A549 (cell line): ENCODE measurements at regions not wholly inside any gene's neighbourhood (a gene's known extent, or its start where the extent isn't known, plus 50 kb on each side); places are given as distances from the start of the nearest gene placed in this dataset.

Experiments used
- ATAC-seq, 2 experiments: fragments of 200-7000 bp in 1 of 2; fragments of >200 bp in 1 of 2; cut with Nextera tagmentation in 1 of 2; cut with Tn5 transposase in 1 of 2; 3 replicates each; pipeline versions ENCODE4 v1.8.0 to v1.9.1; 2018 to 2020; ENCODE audit warnings: mild to moderate bottlenecking in 1 of 2, moderate library complexity in 1 of 2
- CTCF ChIA-PET: fragments of 300-600 bp; sonication (Branson Sonifier 250); formaldehyde crosslinking; extraction: SDS; loops from one replicate; lab custom pipeline; 2021; ENCODE audit warnings: antibody characterized with exemption, inconsistent platforms; lab: Yijun Ruan, JAX
- POLR2A ChIA-PET: fragments of 350-600 bp; formaldehyde crosslinking; extraction: SDS; loops from one replicate; lab custom pipeline; 2021; ENCODE audit warnings: antibody characterized with exemption, inconsistent platforms; lab: Yijun Ruan, JAX
- DNase-seq, 2 experiments: peaks; one replicate each; pipeline versions ENCODE4 v3.0.0 to v3.0.0-alpha.2; 2011 to 2016; ENCODE audit warnings: low read depth in 1 of 2, low spot score in 1 of 2
- FAIRE-seq: peaks from 2 replicates; lab custom pipeline; 2011; peaks lifted over from hg19 to GRCh38; lab: Jason Lieb, UNC
- H3K27ac ChIP-seq, 2 experiments: fragments of >200 bp; sonication (Bioruptor Twin); formaldehyde crosslinking; 3 replicates each; pipeline ENCODE4 v1.5.1; 2016 to 2017
- H3K4me1 ChIP-seq: fragments of >200 bp; sonication (Bioruptor Twin); formaldehyde crosslinking; 3 replicates; pipeline ENCODE4 v1.6.1; 2016
- H3K4me2 ChIP-seq: fragments of >200 bp; sonication (Bioruptor Twin); formaldehyde crosslinking; 3 replicates; pipeline ENCODE4 v1.6.1; 2016
- H3K4me3 ChIP-seq: fragments of >200 bp; sonication (Bioruptor Twin); formaldehyde crosslinking; 3 replicates; pipeline ENCODE4 v1.5.1; 2016
- H3K9me3 ChIP-seq: fragments of >200 bp; sonication (Bioruptor Twin); formaldehyde crosslinking; 3 replicates; pipeline ENCODE4 v1.6.1; 2016
- BHLHE40 ChIP-seq: IDR thresholded peaks from 2 replicates; pipeline ENCODE4 v1.6.1; 2012; ENCODE audit warnings: low read depth, low read length, inconsistent platforms
- CBX8 ChIP-seq: fragments of 200-600 bp; sonication (generic); IDR thresholded peaks from 2 replicates; pipeline ENCODE4 v1.6.1; 2016
- CHD4 ChIP-seq: fragments of 200-600 bp; sonication (generic); IDR thresholded peaks from 2 replicates; pipeline ENCODE4 v1.6.1; 2016; ENCODE audit warnings: antibody characterized with exemption, mild to moderate bottlenecking, borderline replicate concordance
- FOSL2 ChIP-seq, 2 experiments: fragments of 450-650 bp in 1 of 2; fragments of >200 bp in 1 of 2; sonication (Bioruptor Twin) in 1 of 2; formaldehyde crosslinking; IDR thresholded peaks; 2 replicates each; pipeline versions ENCODE4 v1.5.0 to v1.6.1; 2016 to 2020; ENCODE audit warnings: mild to moderate bottlenecking in 1 of 2, moderate library complexity in 1 of 2
- GATA3 ChIP-seq: IDR thresholded peaks from 2 replicates; pipeline ENCODE4 v1.6.1; 2012; ENCODE audit warnings: borderline replicate concordance
- HOXA7 ChIP-seq: fragments of 250-450 bp; sonication (Bioruptor Pico); IDR thresholded peaks from 2 replicates; pipeline ENCODE4 v1.5.0; 2020; ENCODE audit warnings: mild to moderate bottlenecking, moderate library complexity
- HOXB5 ChIP-seq: fragments of 250-450 bp; sonication (Bioruptor Pico); IDR thresholded peaks from 2 replicates; pipeline ENCODE4 v1.5.0; 2020; ENCODE audit warnings: mild to moderate bottlenecking, moderate library complexity
- JUNB ChIP-seq: fragments of >200 bp; sonication (Bioruptor Twin); formaldehyde crosslinking; IDR thresholded peaks from 2 replicates; pipeline ENCODE4 v1.6.1; 2016
- POLR2A ChIP-seq: IDR thresholded peaks from 2 replicates; pipeline ENCODE4 v1.6.1; 2012; ENCODE audit warnings: mild to moderate bottlenecking, low read length
- POLR2AphosphoS2 ChIP-seq: conservative IDR thresholded peaks from 2 replicates; pipeline ENCODE4 v1.6.1; 2012; ENCODE audit warnings: low read length, improper control_type of control experiment, inconsistent platforms
- RAD21 ChIP-seq, 2 experiments: fragments of >200 bp in 1 of 2; sonication (Bioruptor Twin) in 1 of 2; formaldehyde crosslinking in 1 of 2; IDR thresholded peaks in 1 of 2; conservative IDR thresholded peaks in 1 of 2; 2 replicates in 1 of 2; 3 replicates in 1 of 2; pipeline ENCODE4 v1.6.1; 2012 to 2018; ENCODE audit warnings: inconsistent platforms in 1 of 2
- RARB ChIP-seq: fragments of 250-450 bp; sonication (Bioruptor Pico); IDR thresholded peaks from 2 replicates; pipeline ENCODE4 v1.8.0; 2021; ENCODE audit warnings: mild to moderate bottlenecking, moderate library complexity
- SMC3 ChIP-seq: fragments of >200 bp; sonication (Bioruptor Twin); formaldehyde crosslinking; IDR thresholded peaks from 3 replicates; pipeline ENCODE4 v1.6.1; 2018; ENCODE audit warnings: inconsistent platforms
- TFCP2L1 ChIP-seq: fragments of 250-450 bp; sonication (Bioruptor Pico); IDR thresholded peaks from 2 replicates; pipeline ENCODE4 v1.5.0; 2021; ENCODE audit warnings: mild to moderate bottlenecking
- ZNF302 ChIP-seq: fragments of 250-450 bp; sonication (Bioruptor Pico); IDR thresholded peaks from 2 replicates; pipeline ENCODE4 v1.9.0; 2021; ENCODE audit warnings: inconsistent platforms, mild to moderate bottlenecking, moderate library complexity
- WGBS: methylation state at CpG from one replicate; pipeline ENCODE4 v1.1.6; 2017; ENCODE audit errors: missing lambda C conversion rate; 5-methylcytosine and 5-hydroxymethylcytosine counted together
- TF ChIP-seq, protein P1 (sequence below): IDR thresholded peaks from 2 replicates; pipeline ENCODE4 v1.6.1; 2012
- TF ChIP-seq, protein P2 (sequence below): fragments of 150-350 bp; IDR thresholded peaks from 2 replicates; pipeline ENCODE4 v1.6.1; 2014; ENCODE audit warnings: low read depth, mild to moderate bottlenecking, low read length
- TF ChIP-seq, protein P3 (sequence below): IDR thresholded peaks from 2 replicates; pipeline ENCODE4 v1.6.1; 2012; ENCODE audit warnings: low read depth, borderline replicate concordance
- TF ChIP-seq, protein P4 (sequence below): fragments of >200 bp; sonication (Bioruptor Twin); formaldehyde crosslinking; IDR thresholded peaks from 3 replicates; pipeline ENCODE4 v1.5.1; 2016

DNA sequence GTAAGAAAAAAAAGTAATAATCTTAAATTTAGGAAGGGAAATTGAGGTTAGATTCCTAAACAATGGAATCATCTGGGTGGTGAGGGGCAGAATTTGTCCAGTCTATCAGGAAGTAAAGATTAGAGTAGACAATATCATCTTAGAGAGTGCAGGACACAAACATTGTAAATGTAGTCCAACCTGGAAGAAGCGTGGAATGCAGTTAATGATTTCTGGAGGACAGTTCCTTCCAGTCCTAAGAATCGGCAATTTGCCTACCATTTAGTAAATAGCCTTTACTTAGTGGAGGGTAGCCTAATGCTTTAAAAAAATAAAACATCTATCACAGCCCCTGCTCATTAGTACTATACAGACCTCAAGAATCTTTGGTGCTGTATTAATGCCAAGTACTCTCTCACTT lies 147.5 kb upstream of the TTC29 start:
- H3K9me3 ChIP-seq: no peaks in the 10 kb centered on the region
- ChIA-PET POLR2A (no interaction called here), CTCF (interaction anchor here (1.3 kb wide), 1 partner anchor 76 kb away, joined by 3 read pairs; no protein-coding TSS in a partner anchor)
- 3% methylated on average over 2 of the region's 2 CpGs for WGBS
- ATAC-seq (no peak), FAIRE-seq (no peak), DNase-seq (no peak)
- H3K4me3 ChIP-seq: no peak overlapping the region
- H3K4me2 ChIP-seq: no peak overlapping the region
- H3K4me1 ChIP-seq: no peaks in the 10 kb centered on the region; the same call in 2 of the 3 replicates
- no peak overlapping the region for H3K27ac ChIP-seq
- TF ChIP-seq CBX8 (no peak), ZNF302 (CRISPR knock-in tag) (no peak), BHLHE40 (no peak), CHD4 (no peak), FOSL2 (IDR thresholded peaks at IDR 0.05) (no peak), FOSL2 (CRISPR knock-in tag; IDR thresholded peaks at IDR 0.05) (no peak), GATA3 (no peak), JUNB (no peak), POLR2A (no peak), HOXB5 (CRISPR knock-in tag) (no peak), TFCP2L1 (CRISPR knock-in tag) (no peak), HOXA7 (CRISPR knock-in tag) (no peak)
- TF ChIP-seq, protein P1, sequence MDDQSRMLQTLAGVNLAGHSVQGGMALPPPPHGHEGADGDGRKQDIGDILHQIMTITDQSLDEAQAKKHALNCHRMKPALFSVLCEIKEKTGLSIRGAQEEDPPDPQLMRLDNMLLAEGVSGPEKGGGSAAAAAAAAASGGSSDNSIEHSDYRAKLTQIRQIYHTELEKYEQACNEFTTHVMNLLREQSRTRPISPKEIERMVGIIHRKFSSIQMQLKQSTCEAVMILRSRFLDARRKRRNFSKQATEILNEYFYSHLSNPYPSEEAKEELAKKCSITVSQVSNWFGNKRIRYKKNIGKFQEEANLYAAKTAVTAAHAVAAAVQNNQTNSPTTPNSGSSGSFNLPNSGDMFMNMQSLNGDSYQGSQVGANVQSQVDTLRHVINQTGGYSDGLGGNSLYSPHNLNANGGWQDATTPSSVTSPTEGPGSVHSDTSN: no peak

DNA sequence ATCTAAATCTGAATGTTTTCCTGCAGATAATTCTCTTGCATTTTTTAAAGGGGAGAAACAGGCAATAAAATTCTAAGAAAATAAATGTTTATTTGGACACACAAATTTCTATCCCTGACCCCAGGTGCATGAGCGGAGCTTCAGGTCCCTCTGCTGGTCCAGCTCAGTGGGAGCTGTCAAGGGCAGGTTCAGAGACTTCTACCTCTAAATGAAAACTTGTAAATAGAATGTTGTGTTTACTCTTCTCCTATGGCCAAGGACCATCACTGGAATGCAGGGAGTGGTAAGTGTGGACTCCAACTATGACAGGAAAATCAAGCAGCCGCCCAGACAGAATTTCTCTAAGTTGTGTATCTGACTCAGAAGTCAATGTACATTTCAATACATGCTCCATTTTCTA lies 148.6 kb upstream of the TTC29 start:
- Histone ChIP-seq H3K4me3 (no peak overlapping the region), H3K4me1 (no peaks in the 10 kb centered on the region; the same call in 2 of the 3 replicates), H3K4me2 (0 out of 3 replicates have a peak overlapping the region, but pooled peaks have one; percentile 9), H3K9me3 (no peaks in the 10 kb centered on the region), H3K27ac (no peak overlapping the region)
- ChIA-PET CTCF (interaction anchor here (1.2 to 2.1 kb wide), 3 partner anchors 75 to 753 kb away, joined by 3 to 9 read pairs (median 3); no protein-coding TSS in a partner anchor), POLR2A (no interaction called here)
- FAIRE-seq (no peak), ATAC-seq (peak in 1 of 2 experiments; percentile 60; a peak in 2 of 6 replicates), DNase-seq (peak in 1 of 2 experiments; percentile 43)
- 15% methylated on average over 2 of the region's 2 CpGs for WGBS
- TF ChIP-seq RAD21 (conservative IDR thresholded peaks at IDR 0.05 in 1 of 2, IDR thresholded peaks at IDR 0.05 in 1 of 2) (peak in 1 of 2 experiments; percentile 33; a peak in 1 of 5 replicates), SMC3 (peak; percentile 20; the same call in 1 of the 3 replicates)
- TF ChIP-seq, protein P2, sequence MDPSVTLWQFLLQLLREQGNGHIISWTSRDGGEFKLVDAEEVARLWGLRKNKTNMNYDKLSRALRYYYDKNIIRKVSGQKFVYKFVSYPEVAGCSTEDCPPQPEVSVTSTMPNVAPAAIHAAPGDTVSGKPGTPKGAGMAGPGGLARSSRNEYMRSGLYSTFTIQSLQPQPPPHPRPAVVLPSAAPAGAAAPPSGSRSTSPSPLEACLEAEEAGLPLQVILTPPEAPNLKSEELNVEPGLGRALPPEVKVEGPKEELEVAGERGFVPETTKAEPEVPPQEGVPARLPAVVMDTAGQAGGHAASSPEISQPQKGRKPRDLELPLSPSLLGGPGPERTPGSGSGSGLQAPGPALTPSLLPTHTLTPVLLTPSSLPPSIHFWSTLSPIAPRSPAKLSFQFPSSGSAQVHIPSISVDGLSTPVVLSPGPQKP: no peak

DNA sequence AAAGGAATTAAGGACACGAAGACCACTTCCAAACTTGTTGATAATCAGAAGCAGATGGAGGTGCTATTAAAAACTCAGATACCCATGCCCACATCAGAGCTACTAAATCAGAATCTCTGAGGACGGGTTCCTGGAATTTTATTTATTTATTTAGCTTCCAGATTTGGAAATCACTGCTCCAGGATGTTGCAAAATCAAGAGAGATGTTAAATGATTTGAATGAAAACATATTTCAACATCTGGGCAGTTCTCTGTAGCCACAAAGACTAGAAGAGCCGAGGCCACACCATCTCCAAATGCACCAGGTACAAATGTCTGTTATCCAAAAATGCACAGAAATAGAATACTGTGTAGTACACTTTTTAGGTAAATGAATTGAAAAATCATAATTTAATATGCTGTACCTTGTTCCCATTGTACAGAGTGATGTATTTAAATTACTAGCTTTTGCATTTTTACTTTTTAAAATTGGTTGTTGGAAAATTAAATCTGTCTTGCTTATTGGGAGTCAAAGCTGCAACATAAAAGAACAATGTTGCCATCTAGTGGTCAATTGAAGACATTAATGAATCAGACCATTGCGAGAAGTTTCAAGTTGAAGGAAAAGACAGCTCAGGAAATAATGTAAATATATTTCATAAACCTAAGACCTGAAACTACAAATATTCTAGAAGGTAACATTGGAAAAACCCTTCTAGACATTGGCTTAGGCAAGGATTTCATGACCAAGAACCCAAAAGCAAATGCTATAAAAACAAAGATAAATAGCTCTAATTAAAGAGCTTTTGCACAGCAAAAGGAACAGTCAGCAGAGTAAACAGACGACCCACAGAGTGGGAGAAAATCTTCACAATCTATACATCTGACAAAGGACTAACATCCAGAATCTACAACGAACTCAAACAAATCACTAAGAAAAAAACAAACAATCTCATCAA lies 151.3 kb upstream of the TTC29 start:
- CTCF ChIA-PET: interaction anchor here (0.5 to 2.7 kb wide), 20 partner anchors 10 to 1622 kb away, joined by 3 to 28 read pairs (median 4); no protein-coding TSS in a partner anchor

More for the DNA sequence above, 151.3 kb upstream of the TTC29 start:
- TF ChIP-seq SMC3 (peak; percentile 50), RARB (CRISPR knock-in tag) (no peak), HOXA7 (CRISPR knock-in tag) (no peak), RAD21 (conservative IDR thresholded peaks at IDR 0.05 in 1 of 2, IDR thresholded peaks at IDR 0.05 in 1 of 2) (peak; percentile 68 to 71), POLR2AphosphoS2 (no peak)
- TF ChIP-seq, protein P3, sequence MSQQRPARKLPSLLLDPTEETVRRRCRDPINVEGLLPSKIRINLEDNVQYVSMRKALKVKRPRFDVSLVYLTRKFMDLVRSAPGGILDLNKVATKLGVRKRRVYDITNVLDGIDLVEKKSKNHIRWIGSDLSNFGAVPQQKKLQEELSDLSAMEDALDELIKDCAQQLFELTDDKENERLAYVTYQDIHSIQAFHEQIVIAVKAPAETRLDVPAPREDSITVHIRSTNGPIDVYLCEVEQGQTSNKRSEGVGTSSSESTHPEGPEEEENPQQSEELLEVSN: no peak
- TF ChIP-seq, protein P4, sequence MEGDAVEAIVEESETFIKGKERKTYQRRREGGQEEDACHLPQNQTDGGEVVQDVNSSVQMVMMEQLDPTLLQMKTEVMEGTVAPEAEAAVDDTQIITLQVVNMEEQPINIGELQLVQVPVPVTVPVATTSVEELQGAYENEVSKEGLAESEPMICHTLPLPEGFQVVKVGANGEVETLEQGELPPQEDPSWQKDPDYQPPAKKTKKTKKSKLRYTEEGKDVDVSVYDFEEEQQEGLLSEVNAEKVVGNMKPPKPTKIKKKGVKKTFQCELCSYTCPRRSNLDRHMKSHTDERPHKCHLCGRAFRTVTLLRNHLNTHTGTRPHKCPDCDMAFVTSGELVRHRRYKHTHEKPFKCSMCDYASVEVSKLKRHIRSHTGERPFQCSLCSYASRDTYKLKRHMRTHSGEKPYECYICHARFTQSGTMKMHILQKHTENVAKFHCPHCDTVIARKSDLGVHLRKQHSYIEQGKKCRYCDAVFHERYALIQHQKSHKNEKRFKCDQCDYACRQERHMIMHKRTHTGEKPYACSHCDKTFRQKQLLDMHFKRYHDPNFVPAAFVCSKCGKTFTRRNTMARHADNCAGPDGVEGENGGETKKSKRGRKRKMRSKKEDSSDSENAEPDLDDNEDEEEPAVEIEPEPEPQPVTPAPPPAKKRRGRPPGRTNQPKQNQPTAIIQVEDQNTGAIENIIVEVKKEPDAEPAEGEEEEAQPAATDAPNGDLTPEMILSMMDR: peak; percentile 64
- Histone ChIP-seq H3K4me3 (no peak overlapping the region), H3K9me3 (no peaks in the 10 kb centered on the region), H3K4me1 (no peaks in the 10 kb centered on the region; the same call in 2 of the 3 replicates), H3K4me2 (no peak overlapping the region), H3K27ac (no peak overlapping the region)
- POLR2A ChIA-PET: interaction anchor here (0.7 kb wide), 1 partner anchor 78 kb away, joined by 5 read pairs; no protein-coding TSS in a partner anchor
- peak in 1 of 2 experiments; percentile 66; a peak in 3 of 6 replicates for ATAC-seq
- 5% methylated on average over 6 of the region's 6 CpGs for WGBS
- DNase-seq: peak; percentile 13 to 44
- FAIRE-seq: peak; percentile 46
